HEK293 (cell line): ENCODE measurements at regions not wholly inside any gene's neighbourhood (a gene's known extent, or its start where the extent isn't known, plus 50 kb on each side); places are given as distances from the start of the nearest gene placed in this dataset.

Source experiments
- CTCF ChIA-PET: fragments of 350-600 bp; formaldehyde crosslinking; extraction: SDS; loops from one replicate; lab custom pipeline; 2021; ENCODE audit warnings: antibody characterized with exemption; lab: Yijun Ruan, JAX
- POLR2A ChIA-PET: fragments of 300-600 bp; formaldehyde crosslinking; extraction: SDS; loops from one replicate; lab custom pipeline; 2020; ENCODE audit warnings: antibody characterized with exemption, inconsistent platforms; lab: Yijun Ruan, JAX
- H3K27ac ChIP-seq: fragments of 200-500 bp; sonication (Bioruptor generic); 2 replicates; pipeline ENCODE4 v1.5.1; 2014; ENCODE audit warnings: low read depth, low read length, control low read depth, inconsistent platforms; ENCODE audit errors: extremely low read depth
- H3K36me3 ChIP-seq, 2 experiments: fragments of 200-500 bp in 1 of 2; sonication (Bioruptor generic) in 1 of 2; 1 replicate in 1 of 2; 2 replicates in 1 of 2; pipeline ENCODE4 v1.5.1; 2014 to 2017; ENCODE audit warnings: inconsistent platforms in 2 of 2, low read length in 2 of 2; ENCODE audit not compliant: control insufficient read depth in 2 of 2, insufficient read depth in 1 of 2
- H3K4me1 ChIP-seq: fragments of 200-500 bp; sonication (Bioruptor generic); 2 replicates; pipeline ENCODE4 v1.5.1; 2014; ENCODE audit warnings: mild to moderate bottlenecking, low read length, inconsistent platforms; ENCODE audit not compliant: control insufficient read depth, insufficient read depth
- H3K4me3 ChIP-seq: 2 replicates; pipeline ENCODE4 v1.5.1; 2011; ENCODE audit warnings: low read depth, mild to moderate bottlenecking, control low read depth, low read length, moderate library complexity
- H3K9me3 ChIP-seq: fragments of 200-500 bp; sonication (Bioruptor generic); 2 replicates; pipeline ENCODE4 v1.5.1; 2014; ENCODE audit warnings: low read depth, low read length, inconsistent platforms; ENCODE audit not compliant: control insufficient read depth, insufficient read depth
- GLIS1 ChIP-seq: fragments of 450-650 bp; formaldehyde crosslinking; IDR thresholded peaks from 2 replicates; pipeline ENCODE4 v1.5.1; 2016; ENCODE audit warnings: missing biosample characterization, missing genetic modification characterization
- KLF10 ChIP-seq: fragments of 450-650 bp; IDR thresholded peaks from 2 replicates; pipeline ENCODE4 v1.5.1; 2018; ENCODE audit warnings: missing biosample characterization, mild to moderate bottlenecking, missing genetic modification characterization
- PRDM2 ChIP-seq: fragments of 450-650 bp; formaldehyde crosslinking; IDR thresholded peaks from 2 replicates; pipeline ENCODE4 v1.5.1; 2016; ENCODE audit warnings: missing biosample characterization, missing genetic modification characterization, borderline replicate concordance
- ZNF280D ChIP-seq: fragments of 450-650 bp; formaldehyde crosslinking; IDR thresholded peaks from 2 replicates; pipeline ENCODE4 v1.5.1; 2016; ENCODE audit warnings: missing biosample characterization, missing genetic modification characterization
- ZNF394 ChIP-seq: fragments of 450-650 bp; formaldehyde crosslinking; IDR thresholded peaks from 2 replicates; pipeline ENCODE4 v1.5.1; 2016; ENCODE audit warnings: missing biosample characterization, missing genetic modification characterization, mild to moderate bottlenecking, moderate library complexity, borderline replicate concordance
- ZNF404 ChIP-seq: fragments of 450-650 bp; formaldehyde crosslinking; IDR thresholded peaks from 2 replicates; pipeline ENCODE4 v1.5.1; 2017; ENCODE audit warnings: missing biosample characterization, missing genetic modification characterization
- ZNF529 ChIP-seq: fragments of 450-650 bp; formaldehyde crosslinking; IDR thresholded peaks from 2 replicates; pipeline ENCODE4 v1.5.1; 2017; ENCODE audit warnings: missing genetic modification characterization, missing biosample characterization; ENCODE audit not compliant: insufficient replicate concordance
- ZNF558 ChIP-seq: fragments of 450-650 bp; formaldehyde crosslinking; IDR thresholded peaks from 2 replicates; pipeline ENCODE4 v1.5.1; 2016; ENCODE audit warnings: missing biosample characterization, missing genetic modification characterization
- ZNF658 ChIP-seq: fragments of 450-650 bp; formaldehyde crosslinking; IDR thresholded peaks from 2 replicates; pipeline ENCODE4; 2016; ENCODE audit warnings: missing biosample characterization, missing genetic modification characterization
- TF ChIP-seq, protein P1 (sequence below): fragments of 450-650 bp; IDR thresholded peaks from 2 replicates; pipeline ENCODE4 v1.5.1; 2018; ENCODE audit warnings: missing biosample characterization, mild to moderate bottlenecking, missing genetic modification characterization
- TF ChIP-seq, protein P2 (sequence below): fragments of 450-650 bp; formaldehyde crosslinking; optimal IDR thresholded peaks from 2 replicates; pipeline ENCODE3; 2016; ENCODE audit warnings: missing biosample characterization, mild to moderate bottlenecking, missing genetic modification characterization

GRCh38 chr13:76316998-76317527 lies 569.1 kb downstream of the KCTD12 start (continued):
- TF ChIP-seq PRDM2 (tag by site-specific recombination) (no peak), GLIS1 (tag by site-specific recombination) (no peak)
- TF ChIP-seq, protein P1, sequence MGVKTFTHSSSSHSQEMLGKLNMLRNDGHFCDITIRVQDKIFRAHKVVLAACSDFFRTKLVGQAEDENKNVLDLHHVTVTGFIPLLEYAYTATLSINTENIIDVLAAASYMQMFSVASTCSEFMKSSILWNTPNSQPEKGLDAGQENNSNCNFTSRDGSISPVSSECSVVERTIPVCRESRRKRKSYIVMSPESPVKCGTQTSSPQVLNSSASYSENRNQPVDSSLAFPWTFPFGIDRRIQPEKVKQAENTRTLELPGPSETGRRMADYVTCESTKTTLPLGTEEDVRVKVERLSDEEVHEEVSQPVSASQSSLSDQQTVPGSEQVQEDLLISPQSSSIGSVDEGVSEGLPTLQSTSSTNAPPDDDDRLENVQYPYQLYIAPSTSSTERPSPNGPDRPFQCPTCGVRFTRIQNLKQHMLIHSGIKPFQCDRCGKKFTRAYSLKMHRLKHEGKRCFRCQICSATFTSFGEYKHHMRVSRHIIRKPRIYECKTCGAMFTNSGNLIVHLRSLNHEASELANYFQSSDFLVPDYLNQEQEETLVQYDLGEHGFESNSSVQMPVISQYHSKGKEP (tag by site-specific recombination): no peak

DNA sequence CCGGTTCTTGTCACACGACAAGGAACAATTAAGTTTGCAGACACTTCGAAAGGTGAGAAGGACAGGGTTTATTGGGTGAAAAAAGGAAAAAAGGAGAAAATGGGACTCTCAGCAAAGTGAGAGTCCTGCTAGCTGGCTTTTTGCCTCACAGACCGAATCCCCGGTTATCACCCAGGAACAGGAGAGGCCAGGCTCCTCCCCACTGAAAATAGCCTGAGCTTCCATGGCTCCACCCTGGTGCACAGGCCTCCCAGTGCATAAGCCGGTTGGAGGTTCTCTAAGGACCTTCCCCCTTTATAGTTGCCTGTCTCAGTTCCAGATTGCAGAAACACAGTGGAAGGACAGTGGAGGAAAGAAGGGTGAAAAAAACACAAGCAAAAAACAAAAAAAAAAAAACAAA lies 571.7 kb downstream of the KCTD12 start:
- no peak overlapping the region for H3K4me3 ChIP-seq
- H3K4me1 ChIP-seq: no peaks in the 10 kb centered on the region
- TF ChIP-seq ZNF558 (no peak), ZNF529 (tag by site-specific recombination) (no peak), ZNF404 (tag by site-specific recombination) (no peak), ZNF394 (tag by site-specific recombination) (no peak), ZNF280D (tag by site-specific recombination) (no peak), ZNF658 (tag by site-specific recombination) (no peak), KLF10 (tag by site-specific recombination) (no peak)
- TF ChIP-seq, protein P2, sequence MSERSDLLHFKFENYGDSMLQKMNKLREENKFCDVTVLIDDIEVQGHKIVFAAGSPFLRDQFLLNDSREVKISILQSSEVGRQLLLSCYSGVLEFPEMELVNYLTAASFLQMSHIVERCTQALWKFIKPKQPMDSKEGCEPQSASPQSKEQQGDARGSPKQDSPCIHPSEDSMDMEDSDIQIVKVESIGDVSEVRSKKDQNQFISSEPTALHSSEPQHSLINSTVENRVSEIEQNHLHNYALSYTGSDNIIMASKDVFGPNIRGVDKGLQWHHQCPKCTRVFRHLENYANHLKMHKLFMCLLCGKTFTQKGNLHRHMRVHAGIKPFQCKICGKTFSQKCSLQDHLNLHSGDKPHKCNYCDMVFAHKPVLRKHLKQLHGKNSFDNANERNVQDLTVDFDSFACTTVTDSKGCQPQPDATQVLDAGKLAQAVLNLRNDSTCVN (tag by site-specific recombination): no peak
- CTCF ChIA-PET: no interaction called here
- no peak overlapping the region for H3K27ac ChIP-seq
- POLR2A ChIA-PET: no interaction called here
- no peaks in the 10 kb centered on the region for H3K36me3 ChIP-seq
- H3K9me3 ChIP-seq: no peaks in the 10 kb centered on the region
